ENCODE measurements at regions not wholly inside any gene's neighbourhood (a gene's known extent, or its start where the extent isn't known, plus 50 kb on each side); places are given as distances from the start of the nearest gene placed in this dataset.

- no peak for DNase-seq (ENCODE audit: low read depth, low spot score)
Observed at GRCh38 chr17:33776903-33777302, 478.2 kb upstream of the CCL2 start.

- DNase-seq (ENCODE audit: low read depth, low spot score), result no peak
Observed at GRCh38 chr17:33777674-33778073, 477.4 kb upstream of the CCL2 start.

GRCh38 chr17:33778505-33779233 is 476.4 kb upstream of the CCL2 start:
- DNase-seq (ENCODE audit: low read depth, low spot score), result no peak

- no peak for DNase-seq (ENCODE audit: low read depth, low spot score)
Observed at GRCh38 chr17:33779234-33779591, 475.9 kb upstream of the CCL2 start.

GRCh38 chr17:33785281-33785680 is 469.8 kb upstream of the CCL2 start:
- no peak for DNase-seq (ENCODE audit: low read depth, low spot score)

- DNase-seq (ENCODE audit: low read depth, low spot score), result no peak
Observed at GRCh38 chr17:33786478-33786877, 468.6 kb upstream of the CCL2 start.

- DNase-seq (ENCODE audit: low read depth, low spot score), result no peak
Observed at GRCh38 chr17:33789658-33790057, 465.4 kb upstream of the CCL2 start.

- no peak for DNase-seq (ENCODE audit: low read depth, low spot score)
Observed at GRCh38 chr17:33797181-33797580, 457.9 kb upstream of the CCL2 start.

GRCh38 chr17:33798308-33798707 is 456.8 kb upstream of the CCL2 start:
- DNase-seq (ENCODE audit: low read depth, low spot score), result no peak

GRCh38 chr17:33802349-33803198 is 452.5 kb upstream of the CCL2 start:
- no peak for DNase-seq (ENCODE audit: low read depth, low spot score)

- no peak for DNase-seq (ENCODE audit: low read depth, low spot score)
Observed at GRCh38 chr17:33803199-33803685, 451.8 kb upstream of the CCL2 start.

- DNase-seq (ENCODE audit: low read depth, low spot score), result no peak
Observed at GRCh38 chr17:33803686-33804085, 451.4 kb upstream of the CCL2 start.

- no peak for DNase-seq (ENCODE audit: low read depth, low spot score)
Observed at GRCh38 chr17:33804401-33804800, 450.7 kb upstream of the CCL2 start.

- DNase-seq (ENCODE audit: low read depth, low spot score), result no peak
Observed at GRCh38 chr17:33806631-33807030, 448.5 kb upstream of the CCL2 start.

GRCh38 chr17:33809748-33810147 is 445.3 kb upstream of the CCL2 start:
- DNase-seq (ENCODE audit: low read depth, low spot score), result no peak

- DNase-seq (ENCODE audit: low read depth, low spot score), result no peak
Observed at GRCh38 chr17:33811004-33811760, 443.9 kb upstream of the CCL2 start.

- DNase-seq (ENCODE audit: low read depth, low spot score), result no peak
Observed at GRCh38 chr17:33811984-33812577, 443.0 kb upstream of the CCL2 start.

GRCh38 chr17:33814852-33815251 is 440.2 kb upstream of the CCL2 start:
- no peak for DNase-seq (ENCODE audit: low read depth, low spot score)

GRCh38 chr17:33816036-33816435 is 439.0 kb upstream of the CCL2 start:
- no peak for DNase-seq (ENCODE audit: low read depth, low spot score)

GRCh38 chr17:33816842-33817617 is 438.1 kb upstream of the CCL2 start:
- DNase-seq (ENCODE audit: low read depth, low spot score), result no peak

- no peak for DNase-seq (ENCODE audit: low read depth, low spot score)
Observed at GRCh38 chr17:33819539-33819938, 435.5 kb upstream of the CCL2 start.
